ENCODE measurements at regions not wholly inside any gene's neighbourhood (a gene's known extent, or its start where the extent isn't known, plus 50 kb on each side); places are given as distances from the start of the nearest gene placed in this dataset.

DNA sequence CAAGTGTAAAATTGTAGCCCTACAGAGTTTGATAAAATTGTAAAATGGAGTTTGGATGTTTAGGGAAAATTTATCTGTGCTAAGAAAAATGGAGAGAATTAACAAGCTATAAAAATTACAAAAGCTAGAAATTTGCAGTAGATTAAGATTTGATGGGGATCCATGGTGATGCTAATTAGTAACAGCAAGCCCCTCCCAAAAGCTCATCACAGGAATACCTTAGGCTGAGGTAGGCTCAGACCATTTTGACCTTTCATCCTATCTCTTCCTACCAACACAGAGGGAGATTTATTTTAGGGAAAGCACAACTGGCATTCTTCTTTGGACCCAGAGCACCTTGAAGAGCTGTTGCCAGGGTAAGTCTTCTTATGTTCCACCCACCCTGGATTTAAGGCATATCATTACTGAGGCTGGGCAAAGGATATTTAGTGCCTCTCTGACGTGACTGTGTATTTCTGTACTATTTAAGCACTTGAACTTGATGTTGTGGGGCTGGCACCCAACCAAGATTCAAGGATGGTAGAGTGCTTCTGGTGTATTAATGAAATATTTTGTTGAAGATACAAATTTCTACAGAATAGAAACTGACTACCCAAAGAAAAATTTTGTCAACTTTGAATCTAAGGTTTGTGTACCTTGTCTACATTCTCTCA lies 70.8 kb upstream of the SLC39A10 start:
- POLR2A ChIA-PET = no interaction called here
- DNase-seq = no peak
- Mint-ChIP-seq H3K4me3 (no peak overlapping the region), H3K27me3 (no peaks in the 10 kb centered on the region), H3K27ac (no peak overlapping the region), H3K9me3 (no peaks in the 10 kb centered on the region), H3K4me1 (peaks cover 5 to 18% (median 12%) of the 10 kb centered on the region in 3 donors), H3K36me3 (peaks cover 0 to 2% (median 0%) of the 10 kb centered on the region in 3 donors)
- no peaks in the 10 kb centered on the region for H3K4me1 ChIP-seq (ENCODE audit: insufficient read depth, low read length)
- CTCF ChIA-PET = no interaction called here
- H3K27ac ChIP-seq (ENCODE audit: low read depth, low read length) = no peak overlapping the region
- no peaks in the 10 kb centered on the region for H3K27me3 ChIP-seq (ENCODE audit: insufficient read depth, low read length, poor library complexity, severe bottlenecking)
- no peak overlapping the region for H3K4me3 ChIP-seq (ENCODE audit: low read length)
- no peaks in the 10 kb centered on the region for H3K36me3 ChIP-seq (ENCODE audit: insufficient read depth, low read length)
- H3K9me3 ChIP-seq (ENCODE audit: low read length) = no peaks in the 10 kb centered on the region

DNA sequence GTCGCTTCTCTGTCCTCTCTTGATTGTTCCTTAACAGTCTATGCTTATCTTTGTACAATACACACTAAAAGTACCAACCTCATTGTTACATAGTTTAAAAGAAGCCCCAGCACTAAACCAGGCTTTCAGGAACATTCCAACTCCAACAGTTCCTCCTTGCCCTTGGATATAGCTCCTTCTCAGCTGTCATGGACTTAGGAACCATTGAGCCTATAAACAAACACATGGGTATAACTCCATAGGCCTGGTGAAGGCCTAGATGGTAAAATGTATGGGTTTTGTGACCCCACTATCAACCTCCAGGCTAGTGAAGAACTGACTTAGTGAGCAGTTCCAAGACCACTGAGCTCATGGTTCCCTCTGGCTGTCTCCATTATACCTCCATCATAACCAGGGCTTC lies 74.8 kb upstream of the SLC39A10 start:
- POLR2A ChIA-PET = no interaction called here

DNA sequence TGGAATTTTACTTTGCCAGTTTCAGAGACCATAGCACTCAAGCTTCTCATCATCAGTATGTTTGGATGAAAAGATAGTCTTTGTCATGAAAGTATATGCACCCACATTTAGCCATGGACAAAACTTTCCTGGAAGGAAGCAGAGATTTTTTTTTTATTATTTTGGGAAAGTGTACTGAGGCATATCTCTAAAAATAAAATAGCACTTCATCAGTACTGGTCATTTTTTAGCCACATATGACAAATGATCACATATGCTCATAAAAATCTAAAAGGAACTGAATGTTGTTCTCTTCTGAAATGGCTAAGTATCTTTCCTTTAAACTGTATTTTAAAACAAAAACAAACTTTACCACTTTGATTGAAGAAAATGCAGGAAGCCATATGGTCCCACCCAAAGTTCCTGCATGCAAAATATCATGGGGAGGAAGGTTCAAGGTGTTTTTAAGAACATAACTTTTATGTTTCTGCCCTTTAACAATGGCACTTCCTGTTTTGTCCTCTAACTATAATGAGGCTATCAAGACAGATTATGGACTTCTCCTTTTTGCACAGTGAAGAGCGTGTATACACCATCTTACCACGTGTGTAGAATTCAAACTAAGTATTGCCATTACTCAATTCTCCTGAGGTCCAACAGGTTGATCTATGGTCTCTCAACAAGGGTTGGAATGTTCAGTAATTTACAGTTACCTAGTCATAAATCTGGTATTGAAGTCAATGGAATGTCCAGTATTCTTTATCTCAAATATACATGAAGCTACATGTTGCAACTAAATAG lies 77.1 kb upstream of the SLC39A10 start:
- Histone ChIP-seq H3K4me3 (ENCODE audit: low read length) (no peak overlapping the region), H3K4me1 (ENCODE audit: insufficient read depth, low read length) (peaks cover 45% of the 10 kb centered on the region), H3K27me3 (ENCODE audit: insufficient read depth, low read length, poor library complexity, severe bottlenecking) (no peaks in the 10 kb centered on the region), H3K36me3 (ENCODE audit: insufficient read depth, low read length) (no peaks in the 10 kb centered on the region), H3K27ac (ENCODE audit: low read depth, low read length) (no peak overlapping the region), H3K9me3 (ENCODE audit: low read length) (no peaks in the 10 kb centered on the region)
- ChIA-PET CTCF (interaction anchor here (0.7 to 0.9 kb wide), 2 partner anchors 47 to 86 kb away, joined by 3 to 5 read pairs; no protein-coding TSS in a partner anchor), POLR2A (interaction anchor here (3.3 kb wide), 1 partner anchor 77 kb away, joined by 15 read pairs; the partner anchor contains the start of gene SLC39A10)
- Mint-ChIP-seq H3K27me3 (no peaks in the 10 kb centered on the region), H3K4me1 (peaks cover 44 to 60% (median 56%) of the 10 kb centered on the region in 3 donors), H3K27ac (peak overlapping the region in 5 of 8 donors; percentile 30 to 79 (median 64)), H3K36me3 (no peaks in the 10 kb centered on the region), H3K4me3 (peak overlapping the region in 6 of 7 donors; percentile 4 to 61 (median 34)), H3K9me3 (no peaks in the 10 kb centered on the region)
- DNase-seq = no peak

More for the DNA sequence above, 74.8 kb upstream of the SLC39A10 start:
- no peaks in the 10 kb centered on the region for H3K9me3 ChIP-seq (ENCODE audit: low read length)
- H3K27me3 ChIP-seq (ENCODE audit: insufficient read depth, low read length, poor library complexity, severe bottlenecking) = no peaks in the 10 kb centered on the region
- H3K9me3 Mint-ChIP-seq = no peaks in the 10 kb centered on the region
- H3K4me3 ChIP-seq (ENCODE audit: low read length) = no peak overlapping the region
- H3K4me3 Mint-ChIP-seq = no peak overlapping the region
- no peaks in the 10 kb centered on the region for H3K27me3 Mint-ChIP-seq
- H3K4me1 ChIP-seq (ENCODE audit: insufficient read depth, low read length) = peaks cover 29% of the 10 kb centered on the region
- peaks cover 29 to 41% (median 37%) of the 10 kb centered on the region in 3 donors for H3K4me1 Mint-ChIP-seq
- H3K36me3 ChIP-seq (ENCODE audit: insufficient read depth, low read length) = no peaks in the 10 kb centered on the region
- CTCF ChIA-PET = no interaction called here
- H3K27ac ChIP-seq (ENCODE audit: low read depth, low read length) = no peak overlapping the region
- H3K27ac Mint-ChIP-seq = peak overlapping the region in 3 of 8 donors; percentile 12 to 65 (median 21)
- no peak for DNase-seq
- H3K36me3 Mint-ChIP-seq = no peaks in the 10 kb centered on the region

DNA sequence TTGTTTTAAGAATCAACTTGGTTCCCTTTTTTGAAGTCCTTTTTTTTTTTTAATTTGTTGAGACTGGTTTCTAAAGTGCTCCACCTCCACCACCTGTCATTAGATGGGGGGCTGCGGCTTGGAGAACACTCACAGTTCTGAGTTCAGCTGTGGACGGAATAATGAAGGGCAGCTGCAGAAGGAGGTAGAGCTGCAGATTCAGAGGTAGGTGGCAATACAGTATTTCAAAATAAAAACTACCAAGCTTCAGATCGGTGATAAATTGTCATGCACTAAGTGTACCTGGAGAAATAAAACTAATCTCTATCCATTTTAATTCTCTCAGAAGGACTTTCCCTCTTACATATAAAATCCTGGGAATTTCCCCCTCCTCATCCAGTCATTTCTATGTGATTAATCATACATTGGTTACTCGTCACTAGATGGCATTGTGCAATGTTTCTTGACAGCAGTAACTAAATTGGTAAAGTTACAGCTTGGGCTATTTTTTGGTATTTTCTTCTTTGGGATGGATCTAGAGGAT lies 81.1 kb upstream of the SLC39A10 start:
- Histone ChIP-seq H3K27ac (ENCODE audit: low read depth, low read length) (no peak overlapping the region), H3K4me3 (ENCODE audit: low read length) (no peak overlapping the region), H3K9me3 (ENCODE audit: low read length) (no peaks in the 10 kb centered on the region), H3K4me1 (ENCODE audit: insufficient read depth, low read length) (peaks cover 49% of the 10 kb centered on the region), H3K27me3 (ENCODE audit: insufficient read depth, low read length, poor library complexity, severe bottlenecking) (no peaks in the 10 kb centered on the region), H3K36me3 (ENCODE audit: insufficient read depth, low read length) (no peaks in the 10 kb centered on the region)
- peaks cover 52 to 73% (median 69%) of the 10 kb centered on the region in 3 donors for H3K4me1 Mint-ChIP-seq
- ChIA-PET CTCF (interaction anchor here (0.8 to 4.7 kb wide), 11 partner anchors 10 to 491 kb away, joined by 3 to 33 read pairs (median 4); partner anchors contain the start of gene SLC39A10), POLR2A (interaction anchor here (1.0 kb wide), 1 partner anchor 81 kb away, joined by 4 read pairs; the partner anchor contains the start of gene SLC39A10)
- no peaks in the 10 kb centered on the region for H3K27me3 Mint-ChIP-seq
- H3K27ac Mint-ChIP-seq = peak overlapping the region in 7 of 8 donors; percentile 18 to 84 (median 23)
- H3K36me3 Mint-ChIP-seq = no peaks in the 10 kb centered on the region
- no peaks in the 10 kb centered on the region for H3K9me3 Mint-ChIP-seq
- DNase-seq = peak in 1 of 5 donors; percentile 21
- peak overlapping the region in 6 of 7 donors; percentile 26 to 80 (median 52) for H3K4me3 Mint-ChIP-seq

DNA sequence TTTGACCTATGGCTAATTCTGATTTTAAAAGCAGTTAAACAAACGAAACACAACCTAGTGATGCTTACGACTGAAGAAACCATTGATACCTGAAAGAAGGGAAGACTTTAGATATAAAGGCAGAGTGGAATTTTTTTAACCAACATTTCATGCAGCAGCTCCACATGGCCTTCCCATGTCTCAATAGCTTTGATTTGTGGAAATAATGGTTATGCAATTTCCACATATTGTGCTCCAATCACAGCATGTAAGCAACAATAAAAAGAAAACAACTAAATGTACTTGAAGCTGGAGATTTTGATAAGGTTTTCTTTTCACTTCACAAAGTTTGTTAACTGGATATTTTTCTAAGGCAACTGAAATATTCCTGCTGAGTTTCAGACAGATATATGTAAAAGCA lies 82.0 kb upstream of the SLC39A10 start:
- Histone ChIP-seq H3K27me3 (ENCODE audit: insufficient read depth, low read length, poor library complexity, severe bottlenecking) (no peaks in the 10 kb centered on the region), H3K4me3 (ENCODE audit: low read length) (no peak overlapping the region), H3K4me1 (ENCODE audit: insufficient read depth, low read length) (peaks cover 44% of the 10 kb centered on the region), H3K27ac (ENCODE audit: low read depth, low read length) (no peak overlapping the region), H3K9me3 (ENCODE audit: low read length) (no peaks in the 10 kb centered on the region), H3K36me3 (ENCODE audit: insufficient read depth, low read length) (no peaks in the 10 kb centered on the region)
- POLR2A ChIA-PET = interaction anchor here (0.6 to 1.0 kb wide), 2 partner anchors 12 to 69 kb away, joined by 3 to 6 read pairs; no protein-coding TSS in a partner anchor
- peak overlapping the region in 1 of 8 donors; percentile 45 for H3K27ac Mint-ChIP-seq
- no peaks in the 10 kb centered on the region for H3K27me3 Mint-ChIP-seq
- H3K9me3 Mint-ChIP-seq = no peaks in the 10 kb centered on the region
- CTCF ChIA-PET = interaction anchor here (0.8 to 4.7 kb wide), 6 partner anchors 10 to 85 kb away, joined by 3 to 33 read pairs (median 4); partner anchors contain the start of gene SLC39A10
- H3K4me1 Mint-ChIP-seq = peaks cover 51 to 73% (median 70%) of the 10 kb centered on the region in 3 donors
- no peak overlapping the region for H3K4me3 Mint-ChIP-seq
- no peaks in the 10 kb centered on the region for H3K36me3 Mint-ChIP-seq
- DNase-seq = no peak

DNA sequence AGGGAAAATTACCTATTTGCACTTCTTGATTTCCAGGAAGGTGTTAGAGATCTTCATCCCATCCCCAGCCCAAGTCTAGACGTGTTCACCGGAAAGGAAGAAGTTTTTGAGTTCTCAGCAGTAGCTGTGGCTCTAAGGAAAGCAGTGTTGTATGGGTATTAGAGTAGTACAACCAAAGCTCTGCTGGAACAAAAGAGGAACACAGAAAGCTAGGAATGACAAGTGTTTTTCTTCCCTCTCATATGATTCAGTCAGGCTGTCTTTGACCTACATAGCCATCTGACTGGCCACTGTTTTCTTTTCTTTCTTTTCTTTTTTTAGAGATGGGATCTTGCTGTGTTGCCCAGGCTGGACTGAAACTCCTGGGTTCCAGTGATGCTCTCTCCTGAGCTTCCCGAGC lies 82.7 kb upstream of the SLC39A10 start:
- H3K4me3 ChIP-seq (ENCODE audit: low read length) = no peak overlapping the region
- no peak overlapping the region for H3K27ac ChIP-seq (ENCODE audit: low read depth, low read length)
- Mint-ChIP-seq H3K36me3 (no peaks in the 10 kb centered on the region), H3K27ac (peak overlapping the region in 1 of 8 donors; percentile 57), H3K27me3 (no peaks in the 10 kb centered on the region), H3K4me3 (no peak overlapping the region), H3K4me1 (peaks cover 50 to 73% (median 70%) of the 10 kb centered on the region in 3 donors), H3K9me3 (no peaks in the 10 kb centered on the region)
- CTCF ChIA-PET = interaction anchor here (0.8 to 4.7 kb wide), 6 partner anchors 9 to 86 kb away, joined by 3 to 33 read pairs (median 3); partner anchors contain the start of gene SLC39A10
- POLR2A ChIA-PET = interaction anchor here (1.0 kb wide), 1 partner anchor 12 kb away, joined by 3 read pairs; no protein-coding TSS in a partner anchor
- no peaks in the 10 kb centered on the region for H3K36me3 ChIP-seq (ENCODE audit: insufficient read depth, low read length)
- peaks cover 44% of the 10 kb centered on the region for H3K4me1 ChIP-seq (ENCODE audit: insufficient read depth, low read length)
- no peaks in the 10 kb centered on the region for H3K9me3 ChIP-seq (ENCODE audit: low read length)
- no peaks in the 10 kb centered on the region for H3K27me3 ChIP-seq (ENCODE audit: insufficient read depth, low read length, poor library complexity, severe bottlenecking)
- DNase-seq = no peak

DNA sequence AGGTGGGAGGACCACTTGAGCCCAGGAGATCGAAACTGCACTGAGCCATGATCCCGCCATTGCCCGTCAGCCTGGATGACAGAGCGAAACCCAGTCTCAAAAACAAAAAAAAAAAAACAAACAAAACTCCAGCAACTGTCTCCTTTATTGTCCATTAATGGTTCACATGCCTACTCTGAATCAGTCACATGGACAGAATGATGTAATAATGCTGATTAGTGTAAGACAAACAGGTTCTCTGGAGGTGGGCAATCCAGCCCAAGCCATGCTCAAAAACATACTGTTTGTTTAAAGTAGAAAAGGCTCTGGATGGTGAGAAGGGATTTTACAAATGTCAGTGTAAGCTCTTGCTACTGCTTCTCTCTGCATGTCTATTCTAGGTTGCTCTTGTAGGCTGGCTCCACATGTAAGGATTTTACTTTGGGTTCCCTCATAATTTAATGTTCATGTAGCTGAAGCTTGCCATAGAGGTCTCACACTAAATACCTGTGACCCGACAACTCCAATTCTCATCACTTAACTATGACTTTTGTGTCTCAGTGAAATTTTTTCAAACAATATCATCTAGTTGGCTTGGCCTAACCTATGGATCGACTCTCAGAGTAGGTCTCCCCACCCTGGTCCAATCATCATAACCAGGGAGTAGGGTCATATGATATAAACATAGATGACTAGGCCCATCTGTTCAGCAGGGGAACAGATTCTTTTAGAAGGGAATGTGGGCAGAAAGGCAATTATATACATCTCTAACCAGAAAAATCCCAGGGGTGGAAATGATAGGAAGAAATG lies 83.9 kb upstream of the SLC39A10 start:
- no peaks in the 10 kb centered on the region for H3K9me3 ChIP-seq (ENCODE audit: low read length)
- Mint-ChIP-seq H3K4me3 (no peak overlapping the region), H3K9me3 (no peaks in the 10 kb centered on the region), H3K27me3 (no peaks in the 10 kb centered on the region), H3K27ac (peak overlapping the region in 1 of 8 donors; percentile 31), H3K4me1 (peaks cover 48 to 68% (median 67%) of the 10 kb centered on the region in 3 donors), H3K36me3 (no peaks in the 10 kb centered on the region)
- no peak overlapping the region for H3K27ac ChIP-seq (ENCODE audit: low read depth, low read length)
- CTCF ChIA-PET = interaction anchor here (4.7 kb wide), 1 partner anchor 87 kb away, joined by 33 read pairs; no protein-coding TSS in a partner anchor
- no peak for DNase-seq
- H3K36me3 ChIP-seq (ENCODE audit: insufficient read depth, low read length) = no peaks in the 10 kb centered on the region
- POLR2A ChIA-PET = interaction anchor here (1.0 kb wide), 1 partner anchor 10 kb away, joined by 6 read pairs; no protein-coding TSS in a partner anchor
- H3K4me1 ChIP-seq (ENCODE audit: insufficient read depth, low read length) = peaks cover 40% of the 10 kb centered on the region
- no peak overlapping the region for H3K4me3 ChIP-seq (ENCODE audit: low read length)
- no peaks in the 10 kb centered on the region for H3K27me3 ChIP-seq (ENCODE audit: insufficient read depth, low read length, poor library complexity, severe bottlenecking)
